ENCODE measurements at regions not wholly inside any gene's neighbourhood (a gene's known extent, or its start where the extent isn't known, plus 50 kb on each side); places are given as distances from the start of the nearest gene placed in this dataset.

DNA sequence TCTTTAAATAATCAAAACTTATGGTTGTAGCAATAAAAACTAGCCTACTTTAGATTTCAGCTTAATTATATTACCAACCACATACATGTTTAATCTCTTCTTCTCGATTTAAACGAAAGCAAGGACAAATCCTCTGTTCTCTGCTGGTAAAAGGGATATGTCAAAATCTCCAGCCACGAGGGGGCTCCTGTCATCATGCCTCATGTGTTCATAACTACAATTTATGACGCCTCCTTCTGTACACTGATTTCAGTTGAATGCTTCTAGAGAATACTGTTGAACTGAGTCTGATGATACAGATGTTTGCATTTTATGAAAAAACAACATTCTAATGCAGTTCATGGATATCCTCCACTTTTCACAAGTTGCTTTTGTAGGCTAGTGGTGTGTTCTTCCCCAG is 220.0 kb upstream of the DPP6 start:
- TF ChIP-seq, protein P1, sequence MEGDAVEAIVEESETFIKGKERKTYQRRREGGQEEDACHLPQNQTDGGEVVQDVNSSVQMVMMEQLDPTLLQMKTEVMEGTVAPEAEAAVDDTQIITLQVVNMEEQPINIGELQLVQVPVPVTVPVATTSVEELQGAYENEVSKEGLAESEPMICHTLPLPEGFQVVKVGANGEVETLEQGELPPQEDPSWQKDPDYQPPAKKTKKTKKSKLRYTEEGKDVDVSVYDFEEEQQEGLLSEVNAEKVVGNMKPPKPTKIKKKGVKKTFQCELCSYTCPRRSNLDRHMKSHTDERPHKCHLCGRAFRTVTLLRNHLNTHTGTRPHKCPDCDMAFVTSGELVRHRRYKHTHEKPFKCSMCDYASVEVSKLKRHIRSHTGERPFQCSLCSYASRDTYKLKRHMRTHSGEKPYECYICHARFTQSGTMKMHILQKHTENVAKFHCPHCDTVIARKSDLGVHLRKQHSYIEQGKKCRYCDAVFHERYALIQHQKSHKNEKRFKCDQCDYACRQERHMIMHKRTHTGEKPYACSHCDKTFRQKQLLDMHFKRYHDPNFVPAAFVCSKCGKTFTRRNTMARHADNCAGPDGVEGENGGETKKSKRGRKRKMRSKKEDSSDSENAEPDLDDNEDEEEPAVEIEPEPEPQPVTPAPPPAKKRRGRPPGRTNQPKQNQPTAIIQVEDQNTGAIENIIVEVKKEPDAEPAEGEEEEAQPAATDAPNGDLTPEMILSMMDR (IDR thresholded peaks at IDR 0.05), result peak in 1 of 4 experiments; percentile 4
- no peak for TF ChIP-seq POLR2A (IDR thresholded peaks at IDR 0.05)
